IMR-90 (cell line): ENCODE measurements at regions not wholly inside any gene's neighbourhood (a gene's known extent, or its start where the extent isn't known, plus 50 kb on each side); places are given as distances from the start of the nearest gene placed in this dataset.

Experiments
- ATAC-seq: fragments of 200-7000 bp; cut with Tn5 transposase; 2 replicates; pipeline ENCODE4 v1.9.1; 2020; ENCODE audit warnings: low read depth, mild to moderate bottlenecking, moderate library complexity
- BruUV-seq: library from RNA; stranded (reverse); fragments of 400-500 nt; replicated peaks from 2 replicates; lab custom pipeline; 2021; lab: Mats Ljungman, UMichigan
- CTCF ChIA-PET: fragments of 300-600 bp; formaldehyde crosslinking; extraction: SDS; loops from one replicate; lab custom pipeline; 2021; ENCODE audit warnings: antibody characterized with exemption; lab: Yijun Ruan, JAX
- POLR2A ChIA-PET: fragments of 300-600 bp; sonication (Branson Sonifier 250); formaldehyde crosslinking; loops from one replicate; lab custom pipeline; 2022; ENCODE audit warnings: antibody characterized with exemption; ENCODE audit not compliant: unreplicated experiment; lab: Charles Lee
- DNase-seq: peaks from one replicate; pipeline ENCODE4 v3.0.0; 2013
- H2AFZ ChIP-seq: replicated peaks from 2 replicates; pipeline ENCODE3; 2013; ENCODE audit warnings: low read length, mild to moderate bottlenecking; ENCODE audit not compliant: poor library complexity
- H2AK5ac ChIP-seq: 2 replicates; pipeline ENCODE4 v1.6.1; 2013; ENCODE audit warnings: low read depth, low read length, inconsistent platforms
- H2AK9ac ChIP-seq: replicated peaks from 2 replicates; pipeline ENCODE3; 2013; ENCODE audit warnings: mild to moderate bottlenecking, low read depth, low read length, moderate library complexity; ENCODE audit not compliant: poor library complexity
- H2BK120ac ChIP-seq: 2 replicates; pipeline ENCODE4 v1.6.1; 2013; ENCODE audit warnings: low read depth, low read length, inconsistent platforms
- H2BK15ac ChIP-seq: 3 replicates; pipeline ENCODE4 v1.6.1; 2013; ENCODE audit warnings: low read depth, low read length, inconsistent platforms
- H2BK20ac ChIP-seq: 2 replicates; pipeline ENCODE4 v1.6.1; 2013; ENCODE audit warnings: low read depth, mild to moderate bottlenecking, inconsistent platforms, low read length, moderate library complexity
- H2BK5ac ChIP-seq: 2 replicates; pipeline ENCODE4 v1.6.1; 2013; ENCODE audit warnings: mild to moderate bottlenecking, low read depth, low read length, inconsistent platforms; ENCODE audit not compliant: poor library complexity, severe bottlenecking
- H3K14ac ChIP-seq: replicated peaks from 2 replicates; pipeline ENCODE4 v1.6.1; 2013; ENCODE audit warnings: low read depth, low read length, inconsistent platforms
- H3K18ac ChIP-seq: 2 replicates; pipeline ENCODE4 v1.6.1; 2013; ENCODE audit warnings: low read depth, low read length, control low read depth
- H3K23ac ChIP-seq: 2 replicates; pipeline ENCODE4 v1.6.1; 2013; ENCODE audit warnings: low read depth, low read length, inconsistent platforms
- H3K27ac ChIP-seq: 2 replicates; pipeline ENCODE4 v1.5.1; 2013; ENCODE audit warnings: mild to moderate bottlenecking, control low read depth, low read length; ENCODE audit not compliant: insufficient read depth
- H3K27me3 ChIP-seq: 2 replicates; pipeline ENCODE4 v1.6.1; 2013; ENCODE audit warnings: low read length; ENCODE audit not compliant: control insufficient read depth, insufficient read depth
- H3K36me3 ChIP-seq: 2 replicates; pipeline ENCODE4 v1.6.1; 2013; ENCODE audit warnings: low read length, mixed read lengths; ENCODE audit not compliant: control insufficient read depth, insufficient read depth
- H3K4ac ChIP-seq: 2 replicates; pipeline ENCODE4 v1.6.1; 2013; ENCODE audit warnings: low read depth, low read length, inconsistent platforms
- H3K4me1 ChIP-seq: 2 replicates; pipeline ENCODE4 v1.6.1; 2013; ENCODE audit warnings: low read length, mixed read lengths; ENCODE audit not compliant: control insufficient read depth, insufficient read depth
- H3K4me2 ChIP-seq: 2 replicates; pipeline ENCODE4 v1.6.1; 2013; ENCODE audit warnings: low read depth, mild to moderate bottlenecking, control low read depth, low read length, moderate library complexity
- H3K4me3 ChIP-seq: 2 replicates; pipeline ENCODE4 v1.5.1; 2013; ENCODE audit warnings: low read depth, mild to moderate bottlenecking, control low read depth, low read length, moderate library complexity; ENCODE audit not compliant: insufficient read depth
- H3K56ac ChIP-seq: 2 replicates; pipeline ENCODE4 v1.6.1; 2013; ENCODE audit warnings: low read length, inconsistent platforms; ENCODE audit not compliant: insufficient read depth; ENCODE audit errors: extremely low read depth
- H3K79me1 ChIP-seq, 2 experiments: 2 replicates each; pipeline ENCODE4 v1.6.1; 2013; ENCODE audit warnings: low read length in 2 of 2, inconsistent platforms in 1 of 2, low read depth in 1 of 2
- H3K9ac ChIP-seq: 2 replicates; pipeline ENCODE4 v1.6.1; 2013; ENCODE audit warnings: low read depth, low read length, control low read depth
- H3K9me1 ChIP-seq: 2 replicates; pipeline ENCODE4 v1.6.1; 2013; ENCODE audit warnings: low read length, inconsistent platforms; ENCODE audit not compliant: insufficient read depth
- H3K9me3 ChIP-seq: 2 replicates; pipeline ENCODE4 v1.6.1; 2013; ENCODE audit warnings: low read length; ENCODE audit not compliant: control insufficient read depth, insufficient read depth
- H4K20me1 ChIP-seq: 2 replicates; pipeline ENCODE4 v1.6.1; 2013; ENCODE audit warnings: low read length, inconsistent platforms; ENCODE audit not compliant: insufficient read depth
- H4K5ac ChIP-seq: 2 replicates; pipeline ENCODE4 v1.6.1; 2013; ENCODE audit warnings: mild to moderate bottlenecking, low read depth, low read length, control low read depth
- H4K8ac ChIP-seq, 2 experiments: 2 replicates each; pipeline ENCODE4 v1.6.1; 2013; ENCODE audit warnings: low read depth in 2 of 2, low read length in 2 of 2, control low read depth in 1 of 2, inconsistent platforms in 1 of 2
- H4K91ac ChIP-seq: 2 replicates; pipeline ENCODE4 v1.6.1; 2013; ENCODE audit warnings: low read depth, low read length, inconsistent platforms; ENCODE audit not compliant: insufficient read depth
- BHLHE40 ChIP-seq: fragments of 150-350 bp; IDR thresholded peaks from 2 replicates; pipeline ENCODE4 v1.6.1; 2016; ENCODE audit warnings: mild to moderate bottlenecking, low read depth, low read length
- CEBPB ChIP-seq: IDR thresholded peaks from 2 replicates; pipeline ENCODE4 v1.6.1; 2012; ENCODE audit warnings: low read depth, low read length, improper control_type of control experiment
- MAFK ChIP-seq: IDR thresholded peaks from 2 replicates; pipeline ENCODE4 v1.6.1; 2012; ENCODE audit warnings: low read depth, low read length, improper control_type of control experiment
- MAZ ChIP-seq: IDR thresholded peaks from 2 replicates; pipeline ENCODE4 v1.6.1; 2012; ENCODE audit warnings: low read depth, mild to moderate bottlenecking, low read length, improper control_type of control experiment, moderate library complexity, borderline replicate concordance
- MXI1 ChIP-seq: IDR thresholded peaks from 2 replicates; pipeline ENCODE4 v1.6.1; 2012; ENCODE audit warnings: low read depth, mild to moderate bottlenecking, low read length, moderate library complexity, borderline replicate concordance
- NFE2L2 ChIP-seq: fragments of 150-350 bp; IDR thresholded peaks from 2 replicates; pipeline ENCODE4 v1.6.1; 2016; ENCODE audit warnings: low read depth, mild to moderate bottlenecking, low read length
- RAD21 ChIP-seq: IDR thresholded peaks from 2 replicates; pipeline ENCODE4 v1.6.1; 2012; ENCODE audit warnings: low read length, improper control_type of control experiment
- SMC3 ChIP-seq: fragments of 150-350 bp; IDR thresholded peaks from 2 replicates; pipeline ENCODE4 v1.6.1; 2016; ENCODE audit warnings: low read depth, mild to moderate bottlenecking, antibody characterized with exemption, low read length, moderate library complexity
- WGBS, 2 experiments: methylation state at CpG; one replicate each; pipeline versions ENCODE4 v1.1.5 to v1.1.7; 2013; ENCODE audit warnings: missing lambda C conversion rate in 2 of 2; ENCODE audit not compliant: insufficient read length in 1 of 2; ENCODE audit errors: extremely low coverage in 2 of 2; 5-methylcytosine and 5-hydroxymethylcytosine counted together
- dilution Hi-C: fragments of 300-500 bp; cut with HindIII; formaldehyde crosslinking; loops from one replicate; pipeline ENCODE4 v1.14.3; 2018; ENCODE audit warnings: low sequenced_read_pairs; ENCODE audit not compliant: unreplicated experiment
- in situ Hi-C: fragments of 300-500 bp; cut with MboI; formaldehyde crosslinking; loops from 3 replicates; pipeline ENCODE4 v1.14.3; 2019; ENCODE audit warnings: low sequenced_read_pairs, inconsistent platforms, mixed read lengths
- intact Hi-C: fragments of 100-400 bp; cut with micrococcal nuclease; formaldehyde crosslinking; loops from 2 replicates; pipeline ENCODE4 v1.10.0; 2022
- TF ChIP-seq, protein P1 (sequence below): fragments of 150-350 bp; IDR thresholded peaks from 2 replicates; pipeline ENCODE4 v1.6.1; 2016; ENCODE audit warnings: low read depth, mild to moderate bottlenecking, low read length, moderate library complexity, borderline replicate concordance

DNA sequence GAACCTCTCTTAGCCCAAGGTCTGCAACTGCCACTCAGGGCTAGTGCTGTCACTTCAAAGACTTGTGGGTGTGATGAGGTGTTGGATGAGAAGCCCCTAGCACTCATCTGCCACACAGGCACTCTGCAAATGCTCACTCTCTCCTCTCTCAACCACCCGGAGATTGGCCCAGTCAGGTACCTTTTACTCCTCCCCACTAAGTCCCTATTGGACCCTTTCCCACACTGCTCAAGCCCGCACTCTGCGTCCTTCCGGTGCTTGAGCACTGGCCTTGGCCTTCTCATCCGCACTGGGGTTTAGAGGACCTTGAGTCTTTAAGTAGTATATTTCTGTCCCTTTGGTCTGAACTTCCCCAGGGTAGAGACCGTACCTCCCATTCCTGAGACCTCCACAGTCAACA is 308.0 kb downstream of the NXPE2 start:
- no peak overlapping the region for H3K4ac ChIP-seq
- no CpG with 5 or more reads among the region's 6 CpGs for WGBS, 2 experiments

More for the DNA sequence above, 308.0 kb downstream of the NXPE2 start:
- no peaks in the 10 kb centered on the region for H3K27me3 ChIP-seq
- H3K14ac ChIP-seq, result no peak overlapping the region
- no TSS peak for BruUV-seq
- H4K20me1 ChIP-seq, result no peaks in the 10 kb centered on the region
- dilution Hi-C loops (no loop called here), in situ Hi-C loops (no loop called here), intact Hi-C loops (no loop called here)
- no peak overlapping the region for H3K27ac ChIP-seq
- DNase-seq, result no peak
- TF ChIP-seq RAD21, result no peak
- no peak for TF ChIP-seq MAZ
- TF ChIP-seq BHLHE40, result no peak
- no peak for TF ChIP-seq CEBPB
- TF ChIP-seq MXI1, result no peak
- TF ChIP-seq MAFK, result no peak
- no peak for TF ChIP-seq NFE2L2
- TF ChIP-seq, protein P1, sequence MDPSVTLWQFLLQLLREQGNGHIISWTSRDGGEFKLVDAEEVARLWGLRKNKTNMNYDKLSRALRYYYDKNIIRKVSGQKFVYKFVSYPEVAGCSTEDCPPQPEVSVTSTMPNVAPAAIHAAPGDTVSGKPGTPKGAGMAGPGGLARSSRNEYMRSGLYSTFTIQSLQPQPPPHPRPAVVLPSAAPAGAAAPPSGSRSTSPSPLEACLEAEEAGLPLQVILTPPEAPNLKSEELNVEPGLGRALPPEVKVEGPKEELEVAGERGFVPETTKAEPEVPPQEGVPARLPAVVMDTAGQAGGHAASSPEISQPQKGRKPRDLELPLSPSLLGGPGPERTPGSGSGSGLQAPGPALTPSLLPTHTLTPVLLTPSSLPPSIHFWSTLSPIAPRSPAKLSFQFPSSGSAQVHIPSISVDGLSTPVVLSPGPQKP, result no peak
- no peak for TF ChIP-seq SMC3
- ChIA-PET CTCF (no interaction called here), POLR2A (no interaction called here)
- H3K79me1 ChIP-seq, result no peaks in the 10 kb centered on the region
- H4K91ac ChIP-seq, result no peak overlapping the region
- no peak for ATAC-seq
- H2BK15ac ChIP-seq, result no peak overlapping the region
- no peak overlapping the region for H3K4me2 ChIP-seq
- no peak overlapping the region for H2AK5ac ChIP-seq
- H3K18ac ChIP-seq, result no peak overlapping the region
- no peak overlapping the region for H4K8ac ChIP-seq
- H3K23ac ChIP-seq, result no peak overlapping the region
- H3K9me1 ChIP-seq, result no peaks in the 10 kb centered on the region
- H2BK5ac ChIP-seq, result no peak overlapping the region
- H2BK120ac ChIP-seq, result no peak overlapping the region
- no peak overlapping the region for H4K5ac ChIP-seq
- no peak overlapping the region for H2AK9ac ChIP-seq
- H3K9ac ChIP-seq, result no peak overlapping the region
- H2BK20ac ChIP-seq, result no peak overlapping the region
- H3K4me3 ChIP-seq, result no peak overlapping the region
- H3K36me3 ChIP-seq, result no peaks in the 10 kb centered on the region
- H2AFZ ChIP-seq, result no peak overlapping the region
- no peaks in the 10 kb centered on the region for H3K9me3 ChIP-seq
- no peak overlapping the region for H3K56ac ChIP-seq
- H3K4me1 ChIP-seq, result no peaks in the 10 kb centered on the region
